ENCODE measurements at regions not wholly inside any gene's neighbourhood (a gene's known extent, or its start where the extent isn't known, plus 50 kb on each side); places are given as distances from the start of the nearest gene placed in this dataset.

DNA sequence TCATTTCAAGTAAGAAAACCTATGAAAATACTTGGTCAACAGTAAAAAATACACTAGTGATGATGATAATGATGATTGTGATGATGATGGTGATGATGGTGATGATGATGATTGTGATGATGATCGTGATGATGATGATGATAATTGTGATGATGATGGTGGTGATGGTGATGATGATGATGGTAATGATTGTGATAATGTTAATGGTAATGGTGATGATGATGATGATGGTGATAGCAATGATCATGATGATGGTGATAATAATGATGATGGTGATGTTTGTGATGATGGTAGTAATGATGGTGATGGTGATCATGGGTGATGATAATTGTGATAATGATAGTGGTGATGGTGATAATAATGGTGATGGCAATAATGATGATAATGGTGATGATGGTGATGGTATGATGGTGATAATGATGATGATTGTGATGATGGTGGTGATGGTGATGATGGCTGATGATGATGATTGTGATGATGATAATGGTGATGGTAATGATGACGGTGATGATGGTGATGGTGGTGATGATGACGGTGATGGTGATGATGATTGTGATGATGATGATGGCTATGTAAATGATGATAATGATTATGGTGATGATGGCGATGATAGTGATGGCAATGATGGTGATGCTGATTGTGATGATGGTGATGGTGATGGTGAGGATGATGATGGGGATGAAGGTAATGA is 62.1 kb downstream of the VCX3A start:
- Histone ChIP-seq H3K4me1 (ENCODE audit: insufficient read depth, low read length) (no peaks in the 10 kb centered on the region), H3K9me3 (ENCODE audit: control insufficient read depth in 1 of 2, low read length in 2 of 2) (no peaks in the 10 kb centered on the region), H3K27me3 (ENCODE audit: insufficient read depth, low read length) (no peaks in the 10 kb centered on the region), H3K4me3 (ENCODE audit: low read length in 2 of 2) (no peak overlapping the region), H3K27ac (ENCODE audit: low read depth, low read length) (no peak overlapping the region), H3K36me3 (ENCODE audit: insufficient read depth, low read length) (no peaks in the 10 kb centered on the region)
- intact Hi-C loops (cut with micrococcal nuclease), result no loop called here
- Mint-ChIP-seq H3K36me3 (no peaks in the 10 kb centered on the region), H3K4me3 (no peak overlapping the region), H3K27ac (no peak overlapping the region), H3K27me3 (no peaks in the 10 kb centered on the region), H3K9me3 (peaks cover 0 to 6% (median 2%) of the 10 kb centered on the region in 8 donors), H3K4me1 (no peaks in the 10 kb centered on the region)
- no peak for DNase-seq
- POLR2A ChIA-PET (ENCODE audit: partially characterized antibody), result no interaction called here
- CTCF ChIA-PET (ENCODE audit: partially characterized antibody), result no interaction called here

DNA sequence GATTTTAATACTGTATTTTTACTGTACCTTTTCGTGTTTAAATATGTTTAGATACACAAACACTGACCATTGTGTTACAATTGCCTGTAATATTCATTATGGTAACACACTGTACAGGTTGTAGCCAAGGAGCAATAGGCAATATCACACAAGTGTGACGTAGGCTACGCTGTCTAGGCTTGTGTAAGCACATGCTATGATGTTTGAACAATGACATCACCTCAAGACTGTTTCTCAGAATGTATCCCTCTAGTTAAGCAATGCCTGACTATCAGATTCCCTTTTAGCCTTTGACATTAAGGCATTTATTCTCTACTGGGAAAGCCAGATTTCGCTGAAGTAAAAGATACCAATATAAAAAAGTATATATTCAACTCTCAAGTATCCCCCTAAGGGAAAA is 66.2 kb downstream of the VCX3A start:
- Histone ChIP-seq H3K9me3 (ENCODE audit: control insufficient read depth in 1 of 2, low read length in 2 of 2) (no peaks in the 10 kb centered on the region), H3K27ac (ENCODE audit: low read depth, low read length) (no peak overlapping the region), H3K27me3 (ENCODE audit: insufficient read depth, low read length) (no peaks in the 10 kb centered on the region), H3K4me1 (ENCODE audit: insufficient read depth, low read length) (no peaks in the 10 kb centered on the region), H3K36me3 (ENCODE audit: insufficient read depth, low read length) (no peaks in the 10 kb centered on the region), H3K4me3 (ENCODE audit: low read length in 2 of 2) (no peak overlapping the region)
- Mint-ChIP-seq H3K27me3 (no peaks in the 10 kb centered on the region), H3K4me1 (no peaks in the 10 kb centered on the region), H3K9me3 (peaks cover 0 to 11% (median 2%) of the 10 kb centered on the region in 8 donors), H3K27ac (no peak overlapping the region), H3K4me3 (no peak overlapping the region), H3K36me3 (no peaks in the 10 kb centered on the region)
- ChIA-PET POLR2A (ENCODE audit: partially characterized antibody) (no interaction called here), CTCF (ENCODE audit: partially characterized antibody) (no interaction called here)
- intact Hi-C loops (cut with micrococcal nuclease), result no loop called here
- no peak for DNase-seq

DNA sequence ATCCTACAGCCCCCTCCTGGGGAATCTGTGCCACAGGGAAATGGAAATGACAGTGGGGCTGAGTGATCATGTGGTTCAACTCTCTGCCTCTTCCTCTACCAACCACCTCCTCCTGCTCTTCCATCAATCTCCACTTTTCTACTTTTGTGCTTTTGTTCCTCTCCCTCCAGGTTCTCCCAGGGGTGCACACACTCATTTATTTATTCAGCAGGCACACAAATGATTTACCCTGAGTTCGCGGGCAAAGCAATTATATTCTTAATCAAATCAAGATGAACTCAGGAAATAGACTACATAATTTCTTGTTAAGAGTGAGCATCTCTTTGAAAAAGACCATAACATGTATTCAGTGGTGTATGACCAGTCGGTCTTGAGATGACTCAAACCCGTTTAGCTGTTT is 69.2 kb downstream of the VCX3A start:
- Histone ChIP-seq H3K9me3 (ENCODE audit: control insufficient read depth in 1 of 2, low read length in 2 of 2) (no peaks in the 10 kb centered on the region), H3K27ac (ENCODE audit: low read depth, low read length) (no peak overlapping the region), H3K36me3 (ENCODE audit: insufficient read depth, low read length) (no peaks in the 10 kb centered on the region), H3K4me1 (ENCODE audit: insufficient read depth, low read length) (no peaks in the 10 kb centered on the region), H3K4me3 (ENCODE audit: low read length in 2 of 2) (no peak overlapping the region), H3K27me3 (ENCODE audit: insufficient read depth, low read length) (no peaks in the 10 kb centered on the region)
- no peak for DNase-seq
- Mint-ChIP-seq H3K4me3 (no peak overlapping the region), H3K9me3 (peaks cover 2 to 22% (median 7%) of the 10 kb centered on the region in 8 donors), H3K27me3 (no peaks in the 10 kb centered on the region), H3K36me3 (no peaks in the 10 kb centered on the region), H3K4me1 (no peaks in the 10 kb centered on the region), H3K27ac (no peak overlapping the region)
- POLR2A ChIA-PET (ENCODE audit: partially characterized antibody), result no interaction called here
- CTCF ChIA-PET (ENCODE audit: partially characterized antibody), result no interaction called here
- intact Hi-C loops (cut with micrococcal nuclease), result no loop called here

DNA sequence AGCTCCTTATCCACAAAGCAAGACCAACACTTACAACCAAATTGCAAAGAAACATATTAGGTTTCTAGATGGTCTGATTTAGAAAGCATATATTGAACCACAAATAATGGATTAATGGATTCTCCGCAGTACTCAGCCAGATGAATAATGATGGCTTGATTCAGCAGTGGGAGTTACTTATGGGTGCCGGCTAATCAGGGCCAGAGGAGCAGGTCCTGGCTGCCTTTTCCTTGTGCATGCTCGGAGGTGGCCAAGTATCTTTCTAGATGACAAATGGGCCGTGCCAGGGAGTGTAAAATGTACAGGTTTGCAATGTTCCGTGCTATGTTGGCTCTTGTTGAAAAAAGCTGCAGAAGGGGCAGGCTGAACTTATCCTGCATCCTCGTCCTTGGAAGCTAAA is 70.2 kb downstream of the VCX3A start:
- no peak overlapping the region for H3K27ac ChIP-seq (ENCODE audit: low read depth, low read length)
- no peak overlapping the region for H3K4me3 ChIP-seq (ENCODE audit: low read length in 2 of 2)
- intact Hi-C loops (cut with micrococcal nuclease), result no loop called here
- no peaks in the 10 kb centered on the region for H3K36me3 ChIP-seq (ENCODE audit: insufficient read depth, low read length)
- no peaks in the 10 kb centered on the region for H3K36me3 Mint-ChIP-seq
- no peaks in the 10 kb centered on the region for H3K4me1 Mint-ChIP-seq
- no peaks in the 10 kb centered on the region for H3K4me1 ChIP-seq (ENCODE audit: insufficient read depth, low read length)
- DNase-seq, result no peak
- H3K27ac Mint-ChIP-seq, result no peak overlapping the region
- no peaks in the 10 kb centered on the region for H3K27me3 ChIP-seq (ENCODE audit: insufficient read depth, low read length)
- no peak overlapping the region for H3K4me3 Mint-ChIP-seq
- H3K9me3 Mint-ChIP-seq, result peaks cover 0 to 21% (median 8%) of the 10 kb centered on the region in 8 donors
- no peaks in the 10 kb centered on the region for H3K27me3 Mint-ChIP-seq
- ChIA-PET POLR2A (ENCODE audit: partially characterized antibody) (no interaction called here), CTCF (ENCODE audit: partially characterized antibody) (no interaction called here)
- H3K9me3 ChIP-seq (ENCODE audit: control insufficient read depth in 1 of 2, low read length in 2 of 2), result no peaks in the 10 kb centered on the region

DNA sequence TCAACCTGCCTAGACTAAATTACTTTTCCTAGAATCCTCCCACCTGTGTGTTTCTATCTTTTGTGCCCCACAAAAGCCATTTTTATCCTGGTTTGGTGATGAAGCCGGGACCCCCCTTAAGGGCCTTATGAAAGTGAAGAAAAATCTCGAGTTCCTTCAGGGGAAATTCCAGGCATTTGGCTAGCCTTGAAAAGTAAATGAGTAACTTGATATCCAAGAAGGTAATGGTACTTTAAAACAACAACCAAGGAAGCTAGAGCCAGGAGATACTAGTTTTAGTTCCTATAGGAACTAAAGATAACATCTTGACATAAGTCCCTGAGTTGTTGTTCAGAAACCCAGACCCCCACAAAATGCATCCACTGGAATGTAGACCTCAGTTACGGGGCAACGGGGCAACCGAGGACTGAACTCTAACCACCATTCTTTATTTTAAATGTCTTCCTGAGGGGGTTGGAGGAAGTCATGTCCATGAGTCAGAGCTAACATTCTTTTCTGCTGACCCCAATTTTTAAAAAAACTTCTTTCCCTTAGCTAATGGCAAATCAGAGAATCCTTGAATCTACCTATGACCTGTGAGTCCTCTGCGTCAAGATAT is 73.9 kb downstream of the VCX3A start:
- Histone ChIP-seq H3K27me3 (ENCODE audit: insufficient read depth, low read length) (no peaks in the 10 kb centered on the region), H3K36me3 (ENCODE audit: insufficient read depth, low read length) (no peaks in the 10 kb centered on the region), H3K4me3 (ENCODE audit: low read length in 2 of 2) (no peak overlapping the region), H3K4me1 (ENCODE audit: insufficient read depth, low read length) (no peaks in the 10 kb centered on the region), H3K27ac (ENCODE audit: low read depth, low read length) (no peak overlapping the region), H3K9me3 (ENCODE audit: control insufficient read depth in 1 of 2, low read length in 2 of 2) (no peaks in the 10 kb centered on the region)
- intact Hi-C loops (cut with micrococcal nuclease), result no loop called here
- Mint-ChIP-seq H3K4me3 (no peak overlapping the region), H3K27me3 (no peaks in the 10 kb centered on the region), H3K27ac (no peak overlapping the region), H3K36me3 (no peaks in the 10 kb centered on the region), H3K4me1 (no peaks in the 10 kb centered on the region), H3K9me3 (peaks cover 0 to 25% (median 10%) of the 10 kb centered on the region in 8 donors)
- ChIA-PET CTCF (ENCODE audit: partially characterized antibody) (no interaction called here), POLR2A (ENCODE audit: partially characterized antibody) (no interaction called here)
- no peak for DNase-seq

DNA sequence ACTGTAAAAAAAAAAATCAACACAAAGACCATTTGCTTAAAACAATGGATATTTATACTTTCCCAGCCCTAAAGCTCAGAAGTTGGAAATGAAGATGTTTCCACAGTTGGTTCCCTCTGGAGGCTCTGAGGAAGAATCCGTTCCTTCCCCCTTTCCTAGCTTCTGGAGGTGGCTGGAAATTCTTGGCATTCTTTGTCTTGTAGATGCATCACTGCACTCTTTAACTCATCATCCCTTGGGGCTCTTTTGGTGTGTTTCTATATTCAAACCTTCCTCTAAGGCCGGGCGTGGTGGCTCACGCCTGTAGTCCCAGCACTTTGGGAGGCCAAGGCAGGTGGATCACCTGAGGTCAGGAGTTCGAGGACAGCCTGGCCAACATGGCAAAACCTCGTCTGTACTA is 78.7 kb downstream of the VCX3A start:
- no peaks in the 10 kb centered on the region for H3K36me3 ChIP-seq (ENCODE audit: insufficient read depth, low read length)
- no peaks in the 10 kb centered on the region for H3K27me3 Mint-ChIP-seq
- no peaks in the 10 kb centered on the region for H3K27me3 ChIP-seq (ENCODE audit: insufficient read depth, low read length)
- H3K27ac ChIP-seq (ENCODE audit: low read depth, low read length), result no peak overlapping the region
- no peak for DNase-seq
- H3K4me3 ChIP-seq (ENCODE audit: low read length in 2 of 2), result no peak overlapping the region
- H3K27ac Mint-ChIP-seq, result no peak overlapping the region
- no peak overlapping the region for H3K4me3 Mint-ChIP-seq
- ChIA-PET CTCF (ENCODE audit: partially characterized antibody) (no interaction called here), POLR2A (ENCODE audit: partially characterized antibody) (interaction anchor here (0.6 kb wide), 1 partner anchor 150 kb away, joined by 4 read pairs; no protein-coding TSS in a partner anchor)
- H3K4me1 ChIP-seq (ENCODE audit: insufficient read depth, low read length), result no peaks in the 10 kb centered on the region
- peaks cover 0 to 16% (median 6%) of the 10 kb centered on the region in 8 donors for H3K9me3 Mint-ChIP-seq
- no peaks in the 10 kb centered on the region for H3K4me1 Mint-ChIP-seq
- H3K36me3 Mint-ChIP-seq, result no peaks in the 10 kb centered on the region
- intact Hi-C loops (cut with micrococcal nuclease), result no loop called here
- H3K9me3 ChIP-seq (ENCODE audit: control insufficient read depth in 1 of 2, low read length in 2 of 2), result no peaks in the 10 kb centered on the region

DNA sequence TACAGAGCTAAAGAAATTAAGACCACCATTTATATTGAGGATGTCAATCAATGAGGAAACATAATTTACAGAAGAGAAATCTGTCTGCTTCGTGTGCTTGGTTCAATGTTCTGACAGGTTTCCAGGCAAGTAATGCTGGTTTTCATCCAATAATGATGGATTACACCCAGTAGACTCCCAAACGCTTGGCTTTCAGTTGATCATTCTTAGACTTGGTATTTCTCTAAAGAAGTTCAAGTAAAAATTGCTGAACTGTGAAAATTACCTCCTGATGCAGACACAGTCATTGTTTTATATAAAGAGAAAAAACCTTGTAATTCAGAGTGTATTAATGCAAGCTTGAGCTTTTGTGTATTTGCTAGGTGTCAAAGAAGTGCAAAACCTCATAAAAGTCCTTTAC is 85.0 kb downstream of the VCX3A start:
- DNase-seq, result no peak
- H3K36me3 ChIP-seq (ENCODE audit: insufficient read depth, low read length), result no peaks in the 10 kb centered on the region
- no peak overlapping the region for H3K27ac Mint-ChIP-seq

More for the DNA sequence above, 85.0 kb downstream of the VCX3A start:
- no peaks in the 10 kb centered on the region for H3K4me1 Mint-ChIP-seq
- intact Hi-C loops (cut with micrococcal nuclease), result no loop called here
- no peak overlapping the region for H3K4me3 Mint-ChIP-seq
- H3K27ac ChIP-seq (ENCODE audit: low read depth, low read length), result no peak overlapping the region
- H3K9me3 ChIP-seq (ENCODE audit: control insufficient read depth in 1 of 2, low read length in 2 of 2), result no peaks in the 10 kb centered on the region
- no peaks in the 10 kb centered on the region for H3K36me3 Mint-ChIP-seq
- POLR2A ChIA-PET (ENCODE audit: partially characterized antibody), result no interaction called here
- peaks cover 0 to 13% (median 3%) of the 10 kb centered on the region in 8 donors for H3K9me3 Mint-ChIP-seq
- H3K27me3 Mint-ChIP-seq, result no peaks in the 10 kb centered on the region
- no peak overlapping the region for H3K4me3 ChIP-seq (ENCODE audit: low read length in 2 of 2)
- CTCF ChIA-PET (ENCODE audit: partially characterized antibody), result no interaction called here
- no peaks in the 10 kb centered on the region for H3K4me1 ChIP-seq (ENCODE audit: insufficient read depth, low read length)
- no peaks in the 10 kb centered on the region for H3K27me3 ChIP-seq (ENCODE audit: insufficient read depth, low read length)

All from CD4-positive, alpha-beta memory T cell (primary cell).